ENCODE measurements at regions not wholly inside any gene's neighbourhood (a gene's known extent, or its start where the extent isn't known, plus 50 kb on each side); places are given as distances from the start of the nearest gene placed in this dataset.

- Histone ChIP-seq H2BK15ac (ENCODE audit: low read depth, poor library complexity, severe bottlenecking) (no peak overlapping the region), H3K4ac (ENCODE audit: low read depth in 1 of 2, low read length in 2 of 2) (no peak overlapping the region), H3K27ac (ENCODE audit: low read length, poor library complexity, severe bottlenecking) (no peak overlapping the region), H2BK5ac (ENCODE audit: low read depth, low read length, poor library complexity, severe bottlenecking) (no peak overlapping the region), H3K79me1 (replicated peaks; ENCODE audit: low read length, poor library complexity, severe bottlenecking) (no peaks in the 10 kb centered on the region), H3K9ac (ENCODE audit: low read length) (no peak overlapping the region), H4K91ac (ENCODE audit: low read length) (no peak overlapping the region), H2AFZ (ENCODE audit: low read depth, low read length) (no peak overlapping the region), H4K8ac (ENCODE audit: low read length) (no peak overlapping the region), H3K4me1 (ENCODE audit: control insufficient read depth, insufficient read depth, low read depth, low read length) (no peaks in the 10 kb centered on the region), H3K14ac (ENCODE audit: low read length in 2 of 2) (no peak overlapping the region), H3K4me3 (ENCODE audit: insufficient read depth in 1 of 2, low read depth in 1 of 2, low read length in 2 of 2) (no peak overlapping the region), H2AK5ac (ENCODE audit: low read length, severe bottlenecking) (no peak overlapping the region), H2BK12ac (ENCODE audit: low read length in 2 of 2) (no peak overlapping the region), H3K4me2 (ENCODE audit: low read length, poor library complexity, severe bottlenecking) (no peak overlapping the region), H3K18ac (ENCODE audit: low read depth in 1 of 2, low read length in 2 of 2) (no peak overlapping the region), H3K36me3 (ENCODE audit: control insufficient read depth in 1 of 2, insufficient read depth in 2 of 2, low read depth in 1 of 2, low read length in 2 of 2) (no peaks in the 10 kb centered on the region), H2BK120ac (ENCODE audit: low read depth, low read length) (no peak overlapping the region), H3K27me3 (ENCODE audit: control insufficient read depth in 1 of 2, insufficient read depth in 1 of 2, low read length in 2 of 2) (no peaks in the 10 kb centered on the region), H3K9me3 (ENCODE audit: control insufficient read depth, low read length) (peaks cover 3% of the 10 kb centered on the region), H3K23ac (ENCODE audit: low read length in 2 of 2) (no peak overlapping the region)
- WGBS = 60% methylated on average over 1 of the region's 2 CpGs
- DNase-seq = no peak
Observed at GRCh38 chr4:18389115-18389514, 367.6 kb upstream of the LCORL start.

- no peak overlapping the region for H2BK5ac ChIP-seq (ENCODE audit: low read depth, low read length, poor library complexity, severe bottlenecking)
- no peak overlapping the region for H2BK120ac ChIP-seq (ENCODE audit: low read depth, low read length)
- no peak for DNase-seq
- H3K27ac ChIP-seq (ENCODE audit: low read length, poor library complexity, severe bottlenecking) = no peak overlapping the region
- WGBS = 69% methylated on average over 2 of the region's 3 CpGs
- H3K4ac ChIP-seq (ENCODE audit: low read depth in 1 of 2, low read length in 2 of 2) = no peak overlapping the region
- H3K4me1 ChIP-seq (ENCODE audit: control insufficient read depth, insufficient read depth, low read depth, low read length) = no peaks in the 10 kb centered on the region
- H4K8ac ChIP-seq (ENCODE audit: low read length) = no peak overlapping the region
- no peak overlapping the region for H3K23ac ChIP-seq (ENCODE audit: low read length in 2 of 2)
- no peak overlapping the region for H2AK5ac ChIP-seq (ENCODE audit: low read length, severe bottlenecking)
- H3K36me3 ChIP-seq (ENCODE audit: control insufficient read depth in 1 of 2, insufficient read depth in 2 of 2, low read depth in 1 of 2, low read length in 2 of 2) = no peaks in the 10 kb centered on the region
- no peaks in the 10 kb centered on the region for H3K27me3 ChIP-seq (ENCODE audit: control insufficient read depth in 1 of 2, insufficient read depth in 1 of 2, low read length in 2 of 2)
- no peak overlapping the region for H4K91ac ChIP-seq (ENCODE audit: low read length)
- no peak overlapping the region for H2BK15ac ChIP-seq (ENCODE audit: low read depth, poor library complexity, severe bottlenecking)
- H3K4me3 ChIP-seq (ENCODE audit: insufficient read depth in 1 of 2, low read depth in 1 of 2, low read length in 2 of 2) = no peak overlapping the region
- H2BK12ac ChIP-seq (ENCODE audit: low read length in 2 of 2) = no peak overlapping the region
- no peak overlapping the region for H3K18ac ChIP-seq (ENCODE audit: low read depth in 1 of 2, low read length in 2 of 2)
- no peak overlapping the region for H3K9ac ChIP-seq (ENCODE audit: low read length)
- H3K4me2 ChIP-seq (ENCODE audit: low read length, poor library complexity, severe bottlenecking) = no peak overlapping the region
- no peak overlapping the region for H2AFZ ChIP-seq (ENCODE audit: low read depth, low read length)
- no peak overlapping the region for H3K14ac ChIP-seq (ENCODE audit: low read length in 2 of 2)
- H3K9me3 ChIP-seq (ENCODE audit: control insufficient read depth, low read length) = peaks cover 3% of the 10 kb centered on the region
- no peaks in the 10 kb centered on the region for H3K79me1 ChIP-seq (replicated peaks; ENCODE audit: low read length, poor library complexity, severe bottlenecking)
Observed at GRCh38 chr4:18388039-18388438, 366.5 kb upstream of the LCORL start.

GRCh38 chr4:18381186-18381585, 359.6 kb upstream of the LCORL start:
- Histone ChIP-seq H3K4me2 (ENCODE audit: low read length, poor library complexity, severe bottlenecking) (no peak overlapping the region), H3K79me1 (replicated peaks; ENCODE audit: low read length, poor library complexity, severe bottlenecking) (no peaks in the 10 kb centered on the region)
- no CpG with 5 or more reads among the region's 1 CpG for WGBS

GRCh38 chr4:18369561-18369960, 348.0 kb upstream of the LCORL start:
- Histone ChIP-seq H3K4ac (ENCODE audit: low read depth in 1 of 2, low read length in 2 of 2) (no peak overlapping the region), H3K23ac (ENCODE audit: low read length in 2 of 2) (no peak overlapping the region), H3K79me1 (replicated peaks; ENCODE audit: low read length, poor library complexity, severe bottlenecking) (no peaks in the 10 kb centered on the region), H3K27ac (ENCODE audit: low read length, poor library complexity, severe bottlenecking) (no peak overlapping the region), H3K4me2 (ENCODE audit: low read length, poor library complexity, severe bottlenecking) (no peak overlapping the region), H3K4me3 (ENCODE audit: insufficient read depth in 1 of 2, low read depth in 1 of 2, low read length in 2 of 2) (no peak overlapping the region), H3K14ac (ENCODE audit: low read length in 2 of 2) (no peak overlapping the region), H2BK120ac (ENCODE audit: low read depth, low read length) (no peak overlapping the region), H4K91ac (ENCODE audit: low read length) (no peak overlapping the region), H3K36me3 (ENCODE audit: control insufficient read depth in 1 of 2, insufficient read depth in 2 of 2, low read depth in 1 of 2, low read length in 2 of 2) (no peaks in the 10 kb centered on the region), H3K4me1 (ENCODE audit: control insufficient read depth, insufficient read depth, low read depth, low read length) (no peaks in the 10 kb centered on the region), H2BK15ac (ENCODE audit: low read depth, poor library complexity, severe bottlenecking) (no peak overlapping the region), H3K9ac (ENCODE audit: low read length) (no peak overlapping the region), H2BK5ac (ENCODE audit: low read depth, low read length, poor library complexity, severe bottlenecking) (no peak overlapping the region), H3K9me3 (ENCODE audit: control insufficient read depth, low read length) (no peaks in the 10 kb centered on the region), H2BK12ac (ENCODE audit: low read length in 2 of 2) (no peak overlapping the region), H3K18ac (ENCODE audit: low read depth in 1 of 2, low read length in 2 of 2) (no peak overlapping the region), H3K27me3 (ENCODE audit: control insufficient read depth in 1 of 2, insufficient read depth in 1 of 2, low read length in 2 of 2) (no peaks in the 10 kb centered on the region), H4K8ac (ENCODE audit: low read length) (no peak overlapping the region), H2AK5ac (ENCODE audit: low read length, severe bottlenecking) (no peak overlapping the region), H2AFZ (ENCODE audit: low read depth, low read length) (no peak overlapping the region)
- WGBS = no CpG with 5 or more reads among the region's 15 CpGs
- no peak for DNase-seq

More at GRCh38 chr4:18381186-18381585, 359.6 kb upstream of the LCORL start:
- Histone ChIP-seq H3K9me3 (ENCODE audit: control insufficient read depth, low read length) (peaks cover 3% of the 10 kb centered on the region), H3K9ac (ENCODE audit: low read length) (no peak overlapping the region), H3K36me3 (ENCODE audit: control insufficient read depth in 1 of 2, insufficient read depth in 2 of 2, low read depth in 1 of 2, low read length in 2 of 2) (no peaks in the 10 kb centered on the region), H2AFZ (ENCODE audit: low read depth, low read length) (no peak overlapping the region), H2AK5ac (ENCODE audit: low read length, severe bottlenecking) (no peak overlapping the region), H3K23ac (ENCODE audit: low read length in 2 of 2) (no peak overlapping the region), H3K18ac (ENCODE audit: low read depth in 1 of 2, low read length in 2 of 2) (no peak overlapping the region), H2BK120ac (ENCODE audit: low read depth, low read length) (no peak overlapping the region), H4K91ac (ENCODE audit: low read length) (no peak overlapping the region), H4K8ac (ENCODE audit: low read length) (no peak overlapping the region), H3K27me3 (ENCODE audit: control insufficient read depth in 1 of 2, insufficient read depth in 1 of 2, low read length in 2 of 2) (no peaks in the 10 kb centered on the region), H2BK5ac (ENCODE audit: low read depth, low read length, poor library complexity, severe bottlenecking) (no peak overlapping the region), H3K27ac (ENCODE audit: low read length, poor library complexity, severe bottlenecking) (no peak overlapping the region), H3K4ac (ENCODE audit: low read depth in 1 of 2, low read length in 2 of 2) (no peak overlapping the region), H2BK12ac (ENCODE audit: low read length in 2 of 2) (no peak overlapping the region), H3K4me3 (ENCODE audit: insufficient read depth in 1 of 2, low read depth in 1 of 2, low read length in 2 of 2) (no peak overlapping the region), H2BK15ac (ENCODE audit: low read depth, poor library complexity, severe bottlenecking) (no peak overlapping the region), H3K4me1 (ENCODE audit: control insufficient read depth, insufficient read depth, low read depth, low read length) (no peaks in the 10 kb centered on the region), H3K14ac (ENCODE audit: low read length in 2 of 2) (no peak overlapping the region)
- no peak for DNase-seq

Measured in mesenchymal stem cell (in vitro differentiated cells and primary cell).